HG02885 (cell line): ENCODE measurements at regions not wholly inside any gene's neighbourhood (a gene's known extent, or its start where the extent isn't known, plus 50 kb on each side); places are given as distances from the start of the nearest gene placed in this dataset.
"Not testable (repeated sequence)": the region's sequence is repeated elsewhere in the genome, so short reads cannot be mapped to it uniquely, and the experiment has no call there.

Experiments
- ATAC-seq: cut with Tn5 transposase; IDR thresholded peaks from one replicate; pipeline ENCODE4 v1.9.1; 2021; ENCODE audit warnings: mild to moderate bottlenecking; ENCODE audit not compliant: unreplicated experiment, poor library complexity

- ATAC-seq: no peak
Measured at GRCh38 chr2:16186661-16187481, 246.5 kb downstream of the MYCN start.

GRCh38 chr2:16185801-16186272 is 245.5 kb downstream of the MYCN start:
- ATAC-seq: no peak

GRCh38 chr2:16184945-16185660 is 244.8 kb downstream of the MYCN start:
- ATAC-seq: no peak

- no peak for ATAC-seq
Measured at GRCh38 chr2:16184341-16184890, 244.1 kb downstream of the MYCN start.

GRCh38 chr2:16183345-16183744 is 243.0 kb downstream of the MYCN start:
- ATAC-seq: no peak

GRCh38 chr2:16182841-16183240 is 242.5 kb downstream of the MYCN start:
- ATAC-seq: no peak

DNA sequence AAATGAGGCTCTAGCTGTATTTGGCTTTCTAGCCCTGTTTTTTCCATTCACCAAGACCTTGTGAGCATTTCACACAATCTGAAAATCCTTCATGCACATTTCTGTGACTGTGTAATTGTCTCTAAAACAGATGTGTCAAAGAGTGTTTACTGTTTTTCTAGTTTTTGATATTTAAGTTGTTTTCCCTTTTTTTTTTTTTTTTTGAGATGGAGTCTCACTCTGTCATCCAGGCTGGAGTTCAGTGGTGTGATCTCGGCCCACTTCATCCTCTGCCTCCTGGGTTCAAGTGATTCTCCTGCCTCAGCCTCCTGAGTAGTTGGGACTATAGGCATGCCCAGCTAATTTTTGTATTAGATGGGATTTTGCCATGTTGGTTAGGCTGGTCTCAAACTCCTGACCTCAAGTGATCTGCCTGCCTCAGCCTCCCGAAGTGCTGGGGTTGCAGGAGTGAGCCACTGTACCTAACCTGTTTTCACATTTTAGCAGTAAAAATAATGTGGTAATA is 242.0 kb downstream of the MYCN start:
- ATAC-seq: not testable (repeated sequence)

DNA sequence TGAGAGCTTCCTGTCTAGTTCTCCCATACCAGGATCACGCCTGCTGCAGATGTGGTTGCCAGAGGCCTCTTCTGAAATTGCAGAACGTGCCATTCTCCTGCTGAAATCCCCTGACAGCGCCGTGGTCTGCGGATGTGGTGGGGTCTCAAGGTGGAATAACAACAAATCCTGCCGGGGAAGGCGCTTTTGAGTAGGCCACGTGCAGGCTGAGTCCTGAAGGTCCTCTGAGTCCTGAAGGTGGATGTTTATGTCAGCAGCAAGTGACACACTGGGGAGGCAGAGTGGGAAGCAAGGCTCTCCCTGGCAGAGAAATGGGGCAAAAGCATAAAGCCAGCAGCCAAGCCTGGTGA is 241.4 kb downstream of the MYCN start:
- no peak for ATAC-seq

DNA sequence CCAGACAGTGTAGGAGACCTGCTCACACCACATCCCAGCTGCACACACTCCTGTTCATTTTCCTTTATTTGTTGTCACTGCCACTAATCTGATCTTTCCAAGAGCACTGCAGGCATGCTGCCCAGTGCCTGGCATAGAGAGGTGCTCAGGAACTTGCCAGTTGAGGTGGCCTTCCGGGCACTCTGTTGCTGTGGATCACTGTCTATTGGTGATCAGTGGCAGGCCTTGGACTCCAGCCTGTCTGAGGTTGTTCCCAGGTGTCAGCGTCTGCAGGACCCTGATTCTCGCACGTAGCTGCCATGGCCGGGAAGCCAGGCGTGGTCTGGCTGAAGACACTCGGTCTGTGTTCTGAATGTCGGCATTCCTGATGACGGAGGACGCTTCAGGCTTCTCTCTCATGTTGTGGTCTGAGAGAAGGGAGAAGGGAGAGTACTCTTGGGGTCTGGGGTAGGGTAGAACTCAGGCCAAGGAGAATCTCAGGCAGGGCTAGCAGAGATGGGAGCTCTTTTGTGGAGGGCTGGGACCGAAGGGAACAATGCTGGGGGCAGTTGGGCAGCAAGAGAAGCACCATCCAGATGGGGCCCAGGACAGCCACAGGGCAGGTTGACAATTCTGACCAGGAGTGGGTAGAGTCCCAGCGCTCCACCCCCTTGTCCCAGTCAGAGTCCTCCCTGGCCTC is 240.9 kb downstream of the MYCN start:
- no peak for ATAC-seq

GRCh38 chr2:16180631-16181030 is 240.3 kb downstream of the MYCN start:
- no peak for ATAC-seq

DNA sequence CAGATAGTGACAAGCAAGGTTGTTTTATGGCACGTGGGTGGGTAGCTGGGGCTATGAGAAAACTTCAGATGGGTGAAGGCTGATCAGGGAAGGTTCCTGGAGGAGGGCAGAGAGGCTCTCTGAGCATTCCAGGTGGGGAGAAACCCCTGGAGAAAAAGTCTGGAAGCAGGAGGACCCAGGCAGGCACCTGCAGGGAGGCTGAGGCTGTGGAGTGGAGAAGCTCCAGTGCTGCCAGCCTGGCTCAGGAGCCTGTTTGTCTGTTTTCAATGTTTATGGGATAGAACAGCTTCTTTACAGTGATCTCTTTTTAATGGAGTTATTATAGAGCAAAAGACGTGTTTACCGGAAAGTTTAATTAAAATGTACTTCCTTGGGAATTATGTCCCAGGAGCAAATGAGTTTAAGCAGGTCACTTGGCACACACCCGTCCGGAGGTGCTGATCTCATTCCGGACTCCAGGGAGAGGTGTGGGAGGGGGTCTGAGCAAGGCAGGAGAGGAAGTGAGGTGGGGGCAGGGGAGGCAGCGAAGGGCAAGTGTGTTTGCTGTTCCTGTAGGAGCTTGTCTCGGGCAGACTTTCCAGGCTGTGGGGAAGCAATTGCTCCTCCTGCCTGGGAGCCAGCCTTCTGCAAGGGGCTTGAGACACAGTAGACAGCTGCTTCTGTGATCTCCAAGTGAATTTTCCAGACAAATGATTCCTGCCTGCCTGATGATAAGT is 239.5 kb downstream of the MYCN start:
- no peak for ATAC-seq

GRCh38 chr2:16178551-16179130 is 238.3 kb downstream of the MYCN start:
- no peak for ATAC-seq

DNA sequence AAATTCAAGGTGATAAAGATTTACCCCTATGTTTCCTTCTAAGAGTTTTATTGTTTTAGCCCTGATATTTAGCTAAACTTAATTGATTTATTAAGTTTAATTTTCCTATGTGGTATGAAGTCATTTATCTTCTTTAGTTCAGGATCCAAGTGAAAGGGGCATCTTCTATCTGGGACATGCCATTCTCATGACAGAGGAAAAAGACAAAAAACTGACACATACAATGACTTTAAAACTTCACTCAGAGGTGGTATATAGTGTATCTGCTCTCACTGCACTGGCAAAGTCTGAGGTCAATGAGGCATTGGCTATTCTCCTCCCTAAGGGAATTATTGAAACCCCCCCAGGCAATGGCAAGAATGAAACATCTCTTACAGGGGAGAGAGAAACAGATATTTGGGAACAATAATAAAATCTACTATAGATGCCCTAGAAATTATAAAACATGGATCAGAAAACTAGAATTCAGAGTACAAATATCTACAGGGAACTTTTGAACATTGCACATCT is 237.4 kb downstream of the MYCN start:
- no peak for ATAC-seq

- no peak for ATAC-seq
Measured at GRCh38 chr2:16176971-16177480, 236.7 kb downstream of the MYCN start.

DNA sequence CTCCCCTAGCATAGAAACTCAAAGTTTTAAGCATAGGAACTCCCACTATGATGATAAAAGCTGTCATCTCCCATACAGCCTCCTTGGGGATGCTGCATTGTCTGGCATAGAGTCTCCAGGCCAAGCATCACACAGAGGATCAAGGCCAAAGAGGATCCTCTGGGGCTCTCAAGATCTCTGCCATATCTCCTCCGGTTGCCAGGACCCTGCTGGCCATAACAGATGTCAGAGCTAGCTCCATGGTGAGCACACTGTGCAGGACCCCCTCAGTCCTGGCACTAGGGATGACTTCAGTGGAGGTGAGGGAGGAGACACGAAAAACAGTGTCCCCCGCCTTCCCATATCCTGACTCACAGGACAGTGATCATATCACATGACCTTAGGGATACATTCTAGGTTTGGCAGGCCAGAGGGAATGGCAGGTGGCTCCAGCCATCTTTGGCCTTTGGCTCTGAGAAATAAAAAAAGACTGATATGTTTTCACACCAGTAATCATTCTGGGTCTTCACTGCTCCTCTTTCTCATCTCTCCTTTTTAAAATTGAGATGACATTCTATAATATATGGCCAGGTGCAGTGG is 235.0 kb downstream of the MYCN start:
- ATAC-seq: no peak

GRCh38 chr2:16174693-16175045 is 234.3 kb downstream of the MYCN start:
- no peak for ATAC-seq

- no peak for ATAC-seq
Measured at GRCh38 chr2:16173893-16174692, 233.7 kb downstream of the MYCN start.
